GM21447 (cell line): ENCODE measurements at regions not wholly inside any gene's neighbourhood (a gene's known extent, or its start where the extent isn't known, plus 50 kb on each side); places are given as distances from the start of the nearest gene placed in this dataset.
"Not testable (repeated sequence)": the region's sequence is repeated elsewhere in the genome, so short reads cannot be mapped to it uniquely, and the experiment has no call there.

Experiments
- ATAC-seq: cut with Tn5 transposase; IDR thresholded peaks from one replicate; pipeline ENCODE4 v1.9.1; 2021; ENCODE audit not compliant: unreplicated experiment

- ATAC-seq = no peak
Measured at GRCh38 chr7:81487516-81487915, 282.3 kb downstream of the HGF start.

- no peak for ATAC-seq
Measured at GRCh38 chr7:81484261-81484660, 285.6 kb downstream of the HGF start.

- no peak for ATAC-seq
Measured at GRCh38 chr7:81482600-81483186, 287.2 kb downstream of the HGF start.

- ATAC-seq = no peak
Measured at GRCh38 chr7:81478664-81479063, 291.2 kb downstream of the HGF start.

GRCh38 chr7:81478201-81478600, 291.6 kb downstream of the HGF start:
- ATAC-seq = not testable (repeated sequence)

- no peak for ATAC-seq
Measured at GRCh38 chr7:81473236-81473635, 296.6 kb downstream of the HGF start.

- no peak for ATAC-seq
Measured at GRCh38 chr7:81470724-81471379, 299.0 kb downstream of the HGF start.

- ATAC-seq = no peak
Measured at GRCh38 chr7:81469869-81470723, 299.8 kb downstream of the HGF start.

GRCh38 chr7:81469153-81469868, 300.5 kb downstream of the HGF start:
- no peak for ATAC-seq

- no peak for ATAC-seq
Measured at GRCh38 chr7:81468526-81468925, 301.3 kb downstream of the HGF start.

GRCh38 chr7:81467964-81468363, 301.9 kb downstream of the HGF start:
- ATAC-seq = no peak

GRCh38 chr7:81462672-81463071, 307.2 kb downstream of the HGF start:
- no peak for ATAC-seq

- no peak for ATAC-seq
Measured at GRCh38 chr7:81460250-81461045, 309.4 kb downstream of the HGF start.

GRCh38 chr7:81459485-81459884, 310.4 kb downstream of the HGF start:
- no peak for ATAC-seq

GRCh38 chr7:81457852-81458522, 311.9 kb downstream of the HGF start:
- ATAC-seq = no peak

- ATAC-seq = not testable (repeated sequence)
Measured at GRCh38 chr7:81453770-81454169, 316.1 kb downstream of the HGF start.

- ATAC-seq = no peak
Measured at GRCh38 chr7:81449105-81449504, 320.7 kb downstream of the HGF start.

GRCh38 chr7:81447351-81447952, 322.4 kb downstream of the HGF start:
- no peak for ATAC-seq

- no peak for ATAC-seq
Measured at GRCh38 chr7:81446212-81446611, 323.6 kb downstream of the HGF start.

- ATAC-seq = no peak
Measured at GRCh38 chr7:81445462-81445861, 324.4 kb downstream of the HGF start.
